OCI-LY3 (cell line): ENCODE measurements at regions not wholly inside any gene's neighbourhood (a gene's known extent, or its start where the extent isn't known, plus 50 kb on each side); places are given as distances from the start of the nearest gene placed in this dataset.

Experiments
- H2AFZ ChIP-seq: fragments of 200-600, 300-600 bp; shearing (Covaris generic); 2 replicates; pipeline ENCODE4 v1.6.0; 2014; ENCODE audit warnings: antibody characterized with exemption, low read depth, low read length
- H3K27ac ChIP-seq: fragments of 200-600, 300-600 bp; sonication (generic); 2 replicates; pipeline ENCODE4 v1.5.1; 2014; ENCODE audit warnings: mild to moderate bottlenecking, low read length, moderate library complexity, mixed read lengths
- H3K27me3 ChIP-seq: fragments of 200-600, 300-600 bp; sonication (generic); 2 replicates; pipeline ENCODE4 v1.6.1; 2014; ENCODE audit warnings: low read depth, low read length, mixed read lengths
- H3K36me3 ChIP-seq: fragments of 200-600, 300-600 bp; sonication (generic); replicated peaks from 2 replicates; pipeline ENCODE3; 2014; ENCODE audit warnings: low read depth, low read length, mixed read lengths
- H3K4me1 ChIP-seq: fragments of 300-600, 200-600 bp; sonication (generic); 2 replicates; pipeline ENCODE4 v1.6.1; 2014; ENCODE audit warnings: low read length, mixed read lengths
- H3K4me2 ChIP-seq: fragments of 200-600, 300-600 bp; sonication (generic); 2 replicates; pipeline ENCODE4 v1.6.1; 2014; ENCODE audit warnings: low read length, mixed read lengths
- H3K4me3 ChIP-seq: fragments of 300-600, 200-600 bp; sonication (generic); 2 replicates; pipeline ENCODE4 v1.5.1; 2014; ENCODE audit warnings: antibody characterized with exemption, mild to moderate bottlenecking, low read length, moderate library complexity
- H3K79me2 ChIP-seq: fragments of 300-600, 200-600 bp; shearing (Covaris generic); 2 replicates; pipeline ENCODE4 v1.6.1; 2014; ENCODE audit warnings: mild to moderate bottlenecking, low read length, mixed read lengths
- H3K9ac ChIP-seq: fragments of 300-600, 200-600 bp; shearing (Covaris generic); 2 replicates; pipeline ENCODE4 v1.6.0; 2014; ENCODE audit warnings: mild to moderate bottlenecking, low read length, moderate library complexity
- H3K9me3 ChIP-seq: fragments of 200-600, 300-600 bp; shearing (Covaris generic); 2 replicates; pipeline ENCODE4 v1.6.1; 2014; ENCODE audit warnings: low read length, mixed read lengths; ENCODE audit not compliant: insufficient read depth
- H4K20me1 ChIP-seq: fragments of 200-600, 300-600 bp; sonication (generic); 2 replicates; pipeline ENCODE4 v1.6.1; 2016; ENCODE audit warnings: low read length, mixed read lengths; ENCODE audit not compliant: insufficient read depth
- EZH2phosphoT487 ChIP-seq: fragments of 200-600 bp; shearing (Covaris generic); IDR thresholded peaks from 2 replicates; pipeline ENCODE4 v1.6.1; 2018; ENCODE audit warnings: antibody characterized with exemption, mixed run types, low read depth
- TF ChIP-seq, protein P1 (sequence below): fragments of 200-600, 300-600 bp; sonication (generic); IDR thresholded peaks from 2 replicates; pipeline ENCODE4 v1.5.1; 2014; ENCODE audit warnings: antibody characterized with exemption, low read length, low read depth

- H3K27me3 ChIP-seq: peaks cover 60% of the 10 kb centered on the region
These were observed 134.2 kb upstream of the ZNF648 start for GRCh38 chr1:182195733-182196132.

GRCh38 chr1:182193908-182194550 lies 132.5 kb upstream of the ZNF648 start:
- no peaks in the 10 kb centered on the region for H3K36me3 ChIP-seq
- TF ChIP-seq EZH2phosphoT487: no peak
- TF ChIP-seq, protein P1, sequence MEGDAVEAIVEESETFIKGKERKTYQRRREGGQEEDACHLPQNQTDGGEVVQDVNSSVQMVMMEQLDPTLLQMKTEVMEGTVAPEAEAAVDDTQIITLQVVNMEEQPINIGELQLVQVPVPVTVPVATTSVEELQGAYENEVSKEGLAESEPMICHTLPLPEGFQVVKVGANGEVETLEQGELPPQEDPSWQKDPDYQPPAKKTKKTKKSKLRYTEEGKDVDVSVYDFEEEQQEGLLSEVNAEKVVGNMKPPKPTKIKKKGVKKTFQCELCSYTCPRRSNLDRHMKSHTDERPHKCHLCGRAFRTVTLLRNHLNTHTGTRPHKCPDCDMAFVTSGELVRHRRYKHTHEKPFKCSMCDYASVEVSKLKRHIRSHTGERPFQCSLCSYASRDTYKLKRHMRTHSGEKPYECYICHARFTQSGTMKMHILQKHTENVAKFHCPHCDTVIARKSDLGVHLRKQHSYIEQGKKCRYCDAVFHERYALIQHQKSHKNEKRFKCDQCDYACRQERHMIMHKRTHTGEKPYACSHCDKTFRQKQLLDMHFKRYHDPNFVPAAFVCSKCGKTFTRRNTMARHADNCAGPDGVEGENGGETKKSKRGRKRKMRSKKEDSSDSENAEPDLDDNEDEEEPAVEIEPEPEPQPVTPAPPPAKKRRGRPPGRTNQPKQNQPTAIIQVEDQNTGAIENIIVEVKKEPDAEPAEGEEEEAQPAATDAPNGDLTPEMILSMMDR: no peak
- no peaks in the 10 kb centered on the region for H3K9me3 ChIP-seq
- H3K27me3 ChIP-seq: peaks cover 77% of the 10 kb centered on the region
- H3K4me3 ChIP-seq: no peak overlapping the region
- no peak overlapping the region for H2AFZ ChIP-seq
- no peak overlapping the region for H3K4me2 ChIP-seq
- H4K20me1 ChIP-seq: no peaks in the 10 kb centered on the region
- no peak overlapping the region for H3K9ac ChIP-seq
- no peaks in the 10 kb centered on the region for H3K79me2 ChIP-seq
- H3K4me1 ChIP-seq: peaks cover 10% of the 10 kb centered on the region
- no peak overlapping the region for H3K27ac ChIP-seq

More at GRCh38 chr1:182195733-182196132, 134.2 kb upstream of the ZNF648 start:
- no peaks in the 10 kb centered on the region for H3K4me1 ChIP-seq
- no peak overlapping the region for H3K9ac ChIP-seq
- H3K4me2 ChIP-seq: no peak overlapping the region
- H3K9me3 ChIP-seq: no peaks in the 10 kb centered on the region
- H3K79me2 ChIP-seq: no peaks in the 10 kb centered on the region
- no peaks in the 10 kb centered on the region for H3K36me3 ChIP-seq
- H3K4me3 ChIP-seq: no peak overlapping the region
- TF ChIP-seq EZH2phosphoT487: no peak
- TF ChIP-seq, protein P1: no peak
- no peaks in the 10 kb centered on the region for H4K20me1 ChIP-seq
- H2AFZ ChIP-seq: no peak overlapping the region
- no peak overlapping the region for H3K27ac ChIP-seq

DNA sequence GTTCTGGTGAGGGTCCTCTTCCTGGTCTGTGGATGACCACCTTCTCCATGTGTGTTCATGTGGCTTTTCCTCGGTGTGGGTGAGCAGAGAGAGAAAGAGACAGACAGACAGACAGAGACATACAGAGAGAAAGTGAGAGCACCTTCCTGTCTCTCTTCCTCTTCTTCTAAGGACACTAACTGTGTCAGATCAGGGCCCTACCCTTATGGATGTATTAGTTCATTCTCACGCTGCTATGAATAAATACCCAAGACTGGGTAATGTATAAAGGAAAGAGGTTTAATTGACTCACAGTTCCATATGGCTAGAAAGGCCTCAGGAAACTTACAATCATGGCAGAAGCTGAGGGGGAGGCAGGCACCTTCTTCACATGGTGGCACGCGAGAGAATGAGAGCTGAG lies 131.5 kb upstream of the ZNF648 start:
- no peak for TF ChIP-seq EZH2phosphoT487
- TF ChIP-seq, protein P1: no peak
- Histone ChIP-seq H3K4me2 (no peak overlapping the region), H3K4me1 (peaks cover 10% of the 10 kb centered on the region), H4K20me1 (no peaks in the 10 kb centered on the region), H3K9me3 (no peaks in the 10 kb centered on the region), H3K79me2 (no peaks in the 10 kb centered on the region), H3K9ac (no peak overlapping the region), H3K36me3 (no peaks in the 10 kb centered on the region), H3K4me3 (no peak overlapping the region), H3K27ac (no peak overlapping the region), H3K27me3 (peaks cover 80% of the 10 kb centered on the region), H2AFZ (no peak overlapping the region)

DNA sequence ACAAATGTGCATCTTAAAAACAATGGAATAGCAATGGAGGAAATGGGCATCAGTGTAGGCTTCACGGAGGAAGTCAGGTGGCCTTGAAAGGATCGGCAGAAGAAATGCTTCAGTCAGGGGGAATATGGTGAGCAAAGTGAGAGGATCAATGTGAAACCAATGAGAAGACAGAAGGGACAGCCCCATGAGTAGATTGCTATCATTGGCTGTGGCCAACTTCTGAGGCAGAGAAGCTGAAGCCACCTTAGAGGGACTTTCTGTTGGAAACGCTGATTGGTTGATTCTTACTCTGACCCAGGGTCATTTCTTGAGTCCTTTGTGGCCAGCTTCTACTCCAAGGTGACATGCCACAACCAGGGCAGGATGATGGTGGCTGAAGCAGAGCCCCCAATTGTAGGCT lies 130.7 kb upstream of the ZNF648 start:
- no peak overlapping the region for H3K4me2 ChIP-seq
- no peak overlapping the region for H2AFZ ChIP-seq
- H4K20me1 ChIP-seq: no peaks in the 10 kb centered on the region
- H3K9ac ChIP-seq: no peak overlapping the region
- H3K4me3 ChIP-seq: no peak overlapping the region
- H3K4me1 ChIP-seq: peaks cover 10% of the 10 kb centered on the region
- peaks cover 72% of the 10 kb centered on the region for H3K27me3 ChIP-seq
- H3K27ac ChIP-seq: no peak overlapping the region
- H3K36me3 ChIP-seq: no peaks in the 10 kb centered on the region
- H3K9me3 ChIP-seq: no peaks in the 10 kb centered on the region
- no peaks in the 10 kb centered on the region for H3K79me2 ChIP-seq
- TF ChIP-seq, protein P1: no peak
- no peak for TF ChIP-seq EZH2phosphoT487
